ENCODE measurements at regions not wholly inside any gene's neighbourhood (a gene's known extent, or its start where the extent isn't known, plus 50 kb on each side); places are given as distances from the start of the nearest gene placed in this dataset.

DNA sequence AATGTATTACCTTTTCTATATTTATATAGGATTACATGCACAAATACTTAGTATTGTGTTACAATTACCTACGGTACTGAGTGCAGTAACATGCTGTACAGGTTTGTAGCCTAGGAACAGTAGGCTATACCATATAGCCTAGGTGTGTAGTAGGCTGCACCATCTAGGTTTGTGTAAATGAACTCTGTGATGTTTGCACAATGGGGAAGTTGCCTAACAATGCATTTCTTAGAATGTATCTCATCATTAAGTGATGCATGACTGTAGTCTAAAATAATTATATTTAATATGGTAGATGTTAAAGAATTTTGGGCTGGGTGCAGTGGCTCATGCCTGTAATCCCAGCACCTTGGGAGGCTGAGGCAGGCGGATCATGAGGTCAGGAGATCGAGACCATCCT lies 281.0 kb downstream of the KLF13 start:
- Histone ChIP-seq H3K36me3 (ENCODE audit: control insufficient read depth, insufficient read depth, low read length) (no peaks in the 10 kb centered on the region), H3K9ac (ENCODE audit: extremely low read depth, low read length, poor library complexity, severe bottlenecking) (no peak overlapping the region), H3K4me1 (ENCODE audit: control insufficient read depth, insufficient read depth, low read length) (no peaks in the 10 kb centered on the region), H3K9me3 (ENCODE audit: control insufficient read depth, low read length) (no peaks in the 10 kb centered on the region), H3K4me3 (ENCODE audit: low read length) (no peak overlapping the region), H3K27me3 (ENCODE audit: control insufficient read depth, insufficient read depth, low read length, poor library complexity, severe bottlenecking) (no peaks in the 10 kb centered on the region), H3K27ac (ENCODE audit: low read depth, low read length) (no peak overlapping the region)
- peaks cover 9% of the 10 kb centered on the region for H3K9me3 Mint-ChIP-seq
- H3K27me3 Mint-ChIP-seq (ENCODE audit: insufficient read depth): no peaks in the 10 kb centered on the region
- WGBS, 2 experiments (ENCODE audit: insufficient coverage in 1 of 2, insufficient read length in 1 of 2): 84 to 100% methylated on average over 2 to 3 of the region's 3 CpGs
- TF ChIP-seq, protein P1, sequence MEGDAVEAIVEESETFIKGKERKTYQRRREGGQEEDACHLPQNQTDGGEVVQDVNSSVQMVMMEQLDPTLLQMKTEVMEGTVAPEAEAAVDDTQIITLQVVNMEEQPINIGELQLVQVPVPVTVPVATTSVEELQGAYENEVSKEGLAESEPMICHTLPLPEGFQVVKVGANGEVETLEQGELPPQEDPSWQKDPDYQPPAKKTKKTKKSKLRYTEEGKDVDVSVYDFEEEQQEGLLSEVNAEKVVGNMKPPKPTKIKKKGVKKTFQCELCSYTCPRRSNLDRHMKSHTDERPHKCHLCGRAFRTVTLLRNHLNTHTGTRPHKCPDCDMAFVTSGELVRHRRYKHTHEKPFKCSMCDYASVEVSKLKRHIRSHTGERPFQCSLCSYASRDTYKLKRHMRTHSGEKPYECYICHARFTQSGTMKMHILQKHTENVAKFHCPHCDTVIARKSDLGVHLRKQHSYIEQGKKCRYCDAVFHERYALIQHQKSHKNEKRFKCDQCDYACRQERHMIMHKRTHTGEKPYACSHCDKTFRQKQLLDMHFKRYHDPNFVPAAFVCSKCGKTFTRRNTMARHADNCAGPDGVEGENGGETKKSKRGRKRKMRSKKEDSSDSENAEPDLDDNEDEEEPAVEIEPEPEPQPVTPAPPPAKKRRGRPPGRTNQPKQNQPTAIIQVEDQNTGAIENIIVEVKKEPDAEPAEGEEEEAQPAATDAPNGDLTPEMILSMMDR (conservative IDR thresholded peaks at IDR 0.05): no peak
- H3K4me1 Mint-ChIP-seq: peaks cover 13% of the 10 kb centered on the region
- H3K4me3 Mint-ChIP-seq: no peak overlapping the region
- H3K36me3 Mint-ChIP-seq (ENCODE audit: low read depth): no peaks in the 10 kb centered on the region
- no peak overlapping the region for H3K27ac Mint-ChIP-seq
- DNase-seq: no peak

DNA sequence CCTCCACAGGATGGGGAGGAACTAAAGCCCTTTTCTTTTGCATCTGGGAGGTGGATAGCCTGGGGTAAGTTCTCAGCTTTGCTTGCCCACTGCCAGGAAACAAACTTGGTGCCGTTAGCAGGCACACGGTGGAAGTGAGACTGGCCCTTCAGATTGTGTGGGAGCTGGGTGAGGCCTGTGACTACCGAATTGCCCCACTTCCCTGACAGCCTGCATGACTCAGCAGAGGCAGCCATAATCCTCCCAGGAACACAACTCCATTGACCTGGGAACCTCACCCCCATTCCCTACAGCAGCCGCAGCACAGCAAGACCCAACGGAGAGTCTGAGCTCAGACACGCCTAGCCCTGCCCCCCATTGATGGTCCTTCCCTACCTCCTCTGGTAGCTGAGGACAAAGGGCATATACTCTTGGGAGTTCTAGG lies 282.6 kb downstream of the KLF13 start:
- Mint-ChIP-seq H3K27me3 (ENCODE audit: insufficient read depth) (no peaks in the 10 kb centered on the region), H3K9me3 (peaks cover 10% of the 10 kb centered on the region), H3K27ac (peak overlapping the region; percentile 31), H3K4me1 (peaks cover 13% of the 10 kb centered on the region), H3K36me3 (ENCODE audit: low read depth) (no peaks in the 10 kb centered on the region), H3K4me3 (no peak overlapping the region)
- no peaks in the 10 kb centered on the region for H3K9me3 ChIP-seq (ENCODE audit: control insufficient read depth, low read length)
- 83% methylated on average over 6 of the region's 6 CpGs; no CpG with 5 or more reads in 1 of the 2 experiments for WGBS, 2 experiments (ENCODE audit: insufficient coverage in 1 of 2, insufficient read length in 1 of 2)
- TF ChIP-seq, protein P1 (conservative IDR thresholded peaks at IDR 0.05): no peak
- H3K4me3 ChIP-seq (ENCODE audit: low read length): no peak overlapping the region
- no peak overlapping the region for H3K27ac ChIP-seq (ENCODE audit: low read depth, low read length)
- H3K4me1 ChIP-seq (ENCODE audit: control insufficient read depth, insufficient read depth, low read length): no peaks in the 10 kb centered on the region
- no peak overlapping the region for H3K9ac ChIP-seq (ENCODE audit: extremely low read depth, low read length, poor library complexity, severe bottlenecking)
- DNase-seq: peak; percentile 58
- H3K27me3 ChIP-seq (ENCODE audit: control insufficient read depth, insufficient read depth, low read length, poor library complexity, severe bottlenecking): no peaks in the 10 kb centered on the region
- no peaks in the 10 kb centered on the region for H3K36me3 ChIP-seq (ENCODE audit: control insufficient read depth, insufficient read depth, low read length)

- Histone ChIP-seq H3K36me3 (ENCODE audit: control insufficient read depth, insufficient read depth, low read length) (no peaks in the 10 kb centered on the region), H3K4me1 (ENCODE audit: control insufficient read depth, insufficient read depth, low read length) (no peaks in the 10 kb centered on the region), H3K9me3 (ENCODE audit: control insufficient read depth, low read length) (no peaks in the 10 kb centered on the region), H3K9ac (ENCODE audit: extremely low read depth, low read length, poor library complexity, severe bottlenecking) (no peak overlapping the region), H3K4me3 (ENCODE audit: low read length) (no peak overlapping the region), H3K27me3 (ENCODE audit: control insufficient read depth, insufficient read depth, low read length, poor library complexity, severe bottlenecking) (no peaks in the 10 kb centered on the region), H3K27ac (ENCODE audit: low read depth, low read length) (no peak overlapping the region)
- no peak overlapping the region for H3K4me3 Mint-ChIP-seq
- DNase-seq: no peak
- no peaks in the 10 kb centered on the region for H3K36me3 Mint-ChIP-seq (ENCODE audit: low read depth)
- H3K27ac Mint-ChIP-seq: peak overlapping the region; percentile 31
- TF ChIP-seq, protein P1 (conservative IDR thresholded peaks at IDR 0.05): no peak
- H3K9me3 Mint-ChIP-seq: peaks cover 9% of the 10 kb centered on the region
- no peaks in the 10 kb centered on the region for H3K27me3 Mint-ChIP-seq (ENCODE audit: insufficient read depth)
- peaks cover 13% of the 10 kb centered on the region for H3K4me1 Mint-ChIP-seq
- 90 to 95% methylated on average over 1 of the region's 2 CpGs for WGBS, 2 experiments (ENCODE audit: insufficient coverage in 1 of 2, insufficient read length in 1 of 2)
Measured at GRCh38 chr15:31609906-31610305, 283.3 kb downstream of the KLF13 start.

Measured in endodermal cell (in vitro differentiated cells).